Body of pancreas (tissue), 4 donors: ENCODE measurements at regions not wholly inside any gene's neighbourhood (a gene's known extent, or its start where the extent isn't known, plus 50 kb on each side); places are given as distances from the start of the nearest gene placed in this dataset.

Experiments used
- POLR2A ChIP-seq, 3 donors: fragments of 450-650 bp; IDR thresholded peaks; one replicate each; pipeline ENCODE4 v1.6.1; 2016; ENCODE audit warnings: antibody characterized with exemption in 3 of 3, mild to moderate bottlenecking in 2 of 3
- TF ChIP-seq, protein P1 (sequence below), 7 experiments: fragments of 450-650 bp in 4 of 7; fragments of 200-600 bp in 3 of 7; sonication (generic) in 3 of 7; IDR thresholded peaks; one replicate each; pipeline ENCODE4 v1.5.1; 2016 to 2019; ENCODE audit warnings: antibody characterized with exemption in 7 of 7

GRCh38 chr3:178085817-178086123 is 450.5 kb upstream of the KCNMB2 start:
- TF ChIP-seq, protein P1, sequence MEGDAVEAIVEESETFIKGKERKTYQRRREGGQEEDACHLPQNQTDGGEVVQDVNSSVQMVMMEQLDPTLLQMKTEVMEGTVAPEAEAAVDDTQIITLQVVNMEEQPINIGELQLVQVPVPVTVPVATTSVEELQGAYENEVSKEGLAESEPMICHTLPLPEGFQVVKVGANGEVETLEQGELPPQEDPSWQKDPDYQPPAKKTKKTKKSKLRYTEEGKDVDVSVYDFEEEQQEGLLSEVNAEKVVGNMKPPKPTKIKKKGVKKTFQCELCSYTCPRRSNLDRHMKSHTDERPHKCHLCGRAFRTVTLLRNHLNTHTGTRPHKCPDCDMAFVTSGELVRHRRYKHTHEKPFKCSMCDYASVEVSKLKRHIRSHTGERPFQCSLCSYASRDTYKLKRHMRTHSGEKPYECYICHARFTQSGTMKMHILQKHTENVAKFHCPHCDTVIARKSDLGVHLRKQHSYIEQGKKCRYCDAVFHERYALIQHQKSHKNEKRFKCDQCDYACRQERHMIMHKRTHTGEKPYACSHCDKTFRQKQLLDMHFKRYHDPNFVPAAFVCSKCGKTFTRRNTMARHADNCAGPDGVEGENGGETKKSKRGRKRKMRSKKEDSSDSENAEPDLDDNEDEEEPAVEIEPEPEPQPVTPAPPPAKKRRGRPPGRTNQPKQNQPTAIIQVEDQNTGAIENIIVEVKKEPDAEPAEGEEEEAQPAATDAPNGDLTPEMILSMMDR (IDR thresholded peaks at IDR 0.05), result no peak
- no peak for TF ChIP-seq POLR2A (IDR thresholded peaks at IDR 0.05)
